GM21825 (cell line): ENCODE measurements at regions not wholly inside any gene's neighbourhood (a gene's known extent, or its start where the extent isn't known, plus 50 kb on each side); places are given as distances from the start of the nearest gene placed in this dataset.

Experiments used
- ATAC-seq: cut with Tn5 transposase; IDR thresholded peaks from one replicate; pipeline ENCODE4 v1.9.1; 2021; ENCODE audit warnings: mild to moderate bottlenecking, moderate library complexity; ENCODE audit not compliant: unreplicated experiment

GRCh38 chr17:77728474-77728795 is 230.1 kb upstream of the TNRC6C start:
- no peak for ATAC-seq

- ATAC-seq, result no peak
Measured at GRCh38 chr17:77728871-77729270, 229.6 kb upstream of the TNRC6C start.

GRCh38 chr17:77729587-77729986 is 228.9 kb upstream of the TNRC6C start:
- ATAC-seq, result no peak

- no peak for ATAC-seq
Measured at GRCh38 chr17:77730376-77730775, 228.1 kb upstream of the TNRC6C start.

GRCh38 chr17:77733576-77734296 is 224.8 kb upstream of the TNRC6C start:
- no peak for ATAC-seq

GRCh38 chr17:77734371-77735080 is 224.0 kb upstream of the TNRC6C start:
- ATAC-seq, result no peak

- no peak for ATAC-seq
Measured at GRCh38 chr17:77735081-77735565, 223.4 kb upstream of the TNRC6C start.

- ATAC-seq, result no peak
Measured at GRCh38 chr17:77735566-77736198, 222.8 kb upstream of the TNRC6C start.

- no peak for ATAC-seq
Measured at GRCh38 chr17:77736199-77736585, 222.3 kb upstream of the TNRC6C start.

GRCh38 chr17:77736721-77737120 is 221.8 kb upstream of the TNRC6C start:
- ATAC-seq, result no peak

- no peak for ATAC-seq
Measured at GRCh38 chr17:77737442-77738265, 220.8 kb upstream of the TNRC6C start.

- ATAC-seq, result no peak
Measured at GRCh38 chr17:77738751-77739531, 219.6 kb upstream of the TNRC6C start.

- ATAC-seq, result no peak
Measured at GRCh38 chr17:77740481-77740880, 218.0 kb upstream of the TNRC6C start.

- ATAC-seq, result no peak
Measured at GRCh38 chr17:77741109-77741508, 217.4 kb upstream of the TNRC6C start.

GRCh38 chr17:77742579-77742978 is 215.9 kb upstream of the TNRC6C start:
- ATAC-seq, result no peak

GRCh38 chr17:77744066-77744988 is 214.2 kb upstream of the TNRC6C start:
- ATAC-seq, result no peak

- no peak for ATAC-seq
Measured at GRCh38 chr17:77745702-77746101, 212.8 kb upstream of the TNRC6C start.

GRCh38 chr17:77746393-77746792 is 212.1 kb upstream of the TNRC6C start:
- ATAC-seq, result no peak

GRCh38 chr17:77746896-77747554 is 211.5 kb upstream of the TNRC6C start:
- ATAC-seq, result no peak
